Pons (tissue), 1 donor: ENCODE measurements at regions not wholly inside any gene's neighbourhood (a gene's known extent, or its start where the extent isn't known, plus 50 kb on each side); places are given as distances from the start of the nearest gene placed in this dataset.
"Not testable (repeated sequence)": the region's sequence is repeated elsewhere in the genome, so short reads cannot be mapped to it uniquely, and the experiment has no call there.

Source experiments
- DNase-seq: peaks from one replicate; pipeline ENCODE4 v3.0.0-alpha.2; 2016; ENCODE audit warnings: low spot score

GRCh38 chr4:27638163-27638915, 777.7 kb downstream of the STIM2 start:
- no peak for DNase-seq

- no peak for DNase-seq
Observed at GRCh38 chr4:27643101-27643500, 782.5 kb downstream of the STIM2 start.

- DNase-seq: no peak
Observed at GRCh38 chr4:27648416-27648815, 787.8 kb downstream of the STIM2 start.

GRCh38 chr4:27662426-27662825, 801.8 kb downstream of the STIM2 start:
- no peak for DNase-seq

GRCh38 chr4:27666943-27667342, 806.3 kb downstream of the STIM2 start:
- DNase-seq: peak; percentile 42

GRCh38 chr4:27668001-27668400, 807.4 kb downstream of the STIM2 start:
- no peak for DNase-seq

- no peak for DNase-seq
Observed at GRCh38 chr4:27678027-27678426, 817.4 kb downstream of the STIM2 start.

- DNase-seq: peak; percentile 72
Observed at GRCh38 chr4:27684610-27685011, 824.0 kb downstream of the STIM2 start.

- no peak for DNase-seq
Observed at GRCh38 chr4:27685091-27685490, 824.5 kb downstream of the STIM2 start.

- no peak for DNase-seq
Observed at GRCh38 chr4:27685947-27686346, 825.3 kb downstream of the STIM2 start.

- peak; percentile 44 for DNase-seq
Observed at GRCh38 chr4:27692158-27692557, 831.5 kb downstream of the STIM2 start.

- no peak for DNase-seq
Observed at GRCh38 chr4:27692868-27693634, 832.4 kb downstream of the STIM2 start.

- DNase-seq: not testable (repeated sequence)
Observed at GRCh38 chr4:27696257-27696656, 835.6 kb downstream of the STIM2 start.

- no peak for DNase-seq
Observed at GRCh38 chr4:27701606-27702005, 841.0 kb downstream of the STIM2 start.

- peak; percentile 51 for DNase-seq
Observed at GRCh38 chr4:27702730-27703431, 842.2 kb downstream of the STIM2 start.

GRCh38 chr4:27703771-27704170, 843.1 kb downstream of the STIM2 start:
- no peak for DNase-seq

GRCh38 chr4:27711041-27711440, 850.4 kb downstream of the STIM2 start:
- no peak for DNase-seq

- DNase-seq: no peak
Observed at GRCh38 chr4:27714073-27714472, 853.4 kb downstream of the STIM2 start.

GRCh38 chr4:27716693-27717430, 856.2 kb downstream of the STIM2 start:
- peak; percentile 59 for DNase-seq

GRCh38 chr4:27717431-27717755, 856.8 kb downstream of the STIM2 start:
- no peak for DNase-seq

- no peak for DNase-seq
Observed at GRCh38 chr4:27720010-27720766, 859.5 kb downstream of the STIM2 start.
